ENCODE measurements at regions not wholly inside any gene's neighbourhood (a gene's known extent, or its start where the extent isn't known, plus 50 kb on each side); places are given as distances from the start of the nearest gene placed in this dataset.

DNA sequence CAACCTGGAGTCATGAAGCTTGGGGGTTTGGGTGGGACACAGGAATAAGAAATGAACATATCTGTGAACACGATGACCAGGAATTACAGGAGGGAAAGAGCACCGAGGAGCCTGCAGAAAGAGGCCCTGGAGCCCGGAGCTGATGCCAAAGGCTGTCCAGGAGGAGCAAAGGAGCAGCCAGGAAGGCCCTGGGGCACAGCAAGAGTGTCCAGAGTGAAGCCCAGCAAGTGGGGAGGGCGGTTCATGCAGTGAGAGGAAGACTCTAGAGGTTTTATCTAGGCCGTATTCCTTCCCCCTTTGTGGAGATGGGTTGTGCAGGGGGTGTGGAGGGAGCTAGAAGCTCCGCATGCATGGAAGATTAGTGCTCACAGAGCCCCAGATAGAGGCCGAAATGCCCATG lies 318.4 kb downstream of the GADD45G start:
- TF ChIP-seq, protein P1, sequence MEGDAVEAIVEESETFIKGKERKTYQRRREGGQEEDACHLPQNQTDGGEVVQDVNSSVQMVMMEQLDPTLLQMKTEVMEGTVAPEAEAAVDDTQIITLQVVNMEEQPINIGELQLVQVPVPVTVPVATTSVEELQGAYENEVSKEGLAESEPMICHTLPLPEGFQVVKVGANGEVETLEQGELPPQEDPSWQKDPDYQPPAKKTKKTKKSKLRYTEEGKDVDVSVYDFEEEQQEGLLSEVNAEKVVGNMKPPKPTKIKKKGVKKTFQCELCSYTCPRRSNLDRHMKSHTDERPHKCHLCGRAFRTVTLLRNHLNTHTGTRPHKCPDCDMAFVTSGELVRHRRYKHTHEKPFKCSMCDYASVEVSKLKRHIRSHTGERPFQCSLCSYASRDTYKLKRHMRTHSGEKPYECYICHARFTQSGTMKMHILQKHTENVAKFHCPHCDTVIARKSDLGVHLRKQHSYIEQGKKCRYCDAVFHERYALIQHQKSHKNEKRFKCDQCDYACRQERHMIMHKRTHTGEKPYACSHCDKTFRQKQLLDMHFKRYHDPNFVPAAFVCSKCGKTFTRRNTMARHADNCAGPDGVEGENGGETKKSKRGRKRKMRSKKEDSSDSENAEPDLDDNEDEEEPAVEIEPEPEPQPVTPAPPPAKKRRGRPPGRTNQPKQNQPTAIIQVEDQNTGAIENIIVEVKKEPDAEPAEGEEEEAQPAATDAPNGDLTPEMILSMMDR (IDR thresholded peaks at IDR 0.05; ENCODE audit: control extremely low read depth in 1 of 3, insufficient read depth in 1 of 3, low read depth in 1 of 3, low read length in 3 of 3), result no peak
- TF ChIP-seq RAD21 (IDR thresholded peaks at IDR 0.05 in 1 of 2, conservative IDR thresholded peaks at IDR 0.05 in 1 of 2; ENCODE audit: low read depth in 2 of 2, low read length in 2 of 2), result no peak
- TF ChIP-seq POLR2AphosphoS5 (IDR thresholded peaks at IDR 0.05; ENCODE audit: low read depth, low read length), result no peak
- no peak for TF ChIP-seq TAF1 (IDR thresholded peaks at IDR 0.05; ENCODE audit: low read depth, low read length)
- TF ChIP-seq SRF (IDR thresholded peaks at IDR 0.05; ENCODE audit: low read depth, low read length), result no peak
- TF ChIP-seq CEBPB (IDR thresholded peaks at IDR 0.05; ENCODE audit: low read depth, low read length), result no peak
- TF ChIP-seq EZH2 (IDR thresholded peaks at IDR 0.05; ENCODE audit: low read depth, low read length, severe bottlenecking), result no peak
- TF ChIP-seq, protein P2, sequence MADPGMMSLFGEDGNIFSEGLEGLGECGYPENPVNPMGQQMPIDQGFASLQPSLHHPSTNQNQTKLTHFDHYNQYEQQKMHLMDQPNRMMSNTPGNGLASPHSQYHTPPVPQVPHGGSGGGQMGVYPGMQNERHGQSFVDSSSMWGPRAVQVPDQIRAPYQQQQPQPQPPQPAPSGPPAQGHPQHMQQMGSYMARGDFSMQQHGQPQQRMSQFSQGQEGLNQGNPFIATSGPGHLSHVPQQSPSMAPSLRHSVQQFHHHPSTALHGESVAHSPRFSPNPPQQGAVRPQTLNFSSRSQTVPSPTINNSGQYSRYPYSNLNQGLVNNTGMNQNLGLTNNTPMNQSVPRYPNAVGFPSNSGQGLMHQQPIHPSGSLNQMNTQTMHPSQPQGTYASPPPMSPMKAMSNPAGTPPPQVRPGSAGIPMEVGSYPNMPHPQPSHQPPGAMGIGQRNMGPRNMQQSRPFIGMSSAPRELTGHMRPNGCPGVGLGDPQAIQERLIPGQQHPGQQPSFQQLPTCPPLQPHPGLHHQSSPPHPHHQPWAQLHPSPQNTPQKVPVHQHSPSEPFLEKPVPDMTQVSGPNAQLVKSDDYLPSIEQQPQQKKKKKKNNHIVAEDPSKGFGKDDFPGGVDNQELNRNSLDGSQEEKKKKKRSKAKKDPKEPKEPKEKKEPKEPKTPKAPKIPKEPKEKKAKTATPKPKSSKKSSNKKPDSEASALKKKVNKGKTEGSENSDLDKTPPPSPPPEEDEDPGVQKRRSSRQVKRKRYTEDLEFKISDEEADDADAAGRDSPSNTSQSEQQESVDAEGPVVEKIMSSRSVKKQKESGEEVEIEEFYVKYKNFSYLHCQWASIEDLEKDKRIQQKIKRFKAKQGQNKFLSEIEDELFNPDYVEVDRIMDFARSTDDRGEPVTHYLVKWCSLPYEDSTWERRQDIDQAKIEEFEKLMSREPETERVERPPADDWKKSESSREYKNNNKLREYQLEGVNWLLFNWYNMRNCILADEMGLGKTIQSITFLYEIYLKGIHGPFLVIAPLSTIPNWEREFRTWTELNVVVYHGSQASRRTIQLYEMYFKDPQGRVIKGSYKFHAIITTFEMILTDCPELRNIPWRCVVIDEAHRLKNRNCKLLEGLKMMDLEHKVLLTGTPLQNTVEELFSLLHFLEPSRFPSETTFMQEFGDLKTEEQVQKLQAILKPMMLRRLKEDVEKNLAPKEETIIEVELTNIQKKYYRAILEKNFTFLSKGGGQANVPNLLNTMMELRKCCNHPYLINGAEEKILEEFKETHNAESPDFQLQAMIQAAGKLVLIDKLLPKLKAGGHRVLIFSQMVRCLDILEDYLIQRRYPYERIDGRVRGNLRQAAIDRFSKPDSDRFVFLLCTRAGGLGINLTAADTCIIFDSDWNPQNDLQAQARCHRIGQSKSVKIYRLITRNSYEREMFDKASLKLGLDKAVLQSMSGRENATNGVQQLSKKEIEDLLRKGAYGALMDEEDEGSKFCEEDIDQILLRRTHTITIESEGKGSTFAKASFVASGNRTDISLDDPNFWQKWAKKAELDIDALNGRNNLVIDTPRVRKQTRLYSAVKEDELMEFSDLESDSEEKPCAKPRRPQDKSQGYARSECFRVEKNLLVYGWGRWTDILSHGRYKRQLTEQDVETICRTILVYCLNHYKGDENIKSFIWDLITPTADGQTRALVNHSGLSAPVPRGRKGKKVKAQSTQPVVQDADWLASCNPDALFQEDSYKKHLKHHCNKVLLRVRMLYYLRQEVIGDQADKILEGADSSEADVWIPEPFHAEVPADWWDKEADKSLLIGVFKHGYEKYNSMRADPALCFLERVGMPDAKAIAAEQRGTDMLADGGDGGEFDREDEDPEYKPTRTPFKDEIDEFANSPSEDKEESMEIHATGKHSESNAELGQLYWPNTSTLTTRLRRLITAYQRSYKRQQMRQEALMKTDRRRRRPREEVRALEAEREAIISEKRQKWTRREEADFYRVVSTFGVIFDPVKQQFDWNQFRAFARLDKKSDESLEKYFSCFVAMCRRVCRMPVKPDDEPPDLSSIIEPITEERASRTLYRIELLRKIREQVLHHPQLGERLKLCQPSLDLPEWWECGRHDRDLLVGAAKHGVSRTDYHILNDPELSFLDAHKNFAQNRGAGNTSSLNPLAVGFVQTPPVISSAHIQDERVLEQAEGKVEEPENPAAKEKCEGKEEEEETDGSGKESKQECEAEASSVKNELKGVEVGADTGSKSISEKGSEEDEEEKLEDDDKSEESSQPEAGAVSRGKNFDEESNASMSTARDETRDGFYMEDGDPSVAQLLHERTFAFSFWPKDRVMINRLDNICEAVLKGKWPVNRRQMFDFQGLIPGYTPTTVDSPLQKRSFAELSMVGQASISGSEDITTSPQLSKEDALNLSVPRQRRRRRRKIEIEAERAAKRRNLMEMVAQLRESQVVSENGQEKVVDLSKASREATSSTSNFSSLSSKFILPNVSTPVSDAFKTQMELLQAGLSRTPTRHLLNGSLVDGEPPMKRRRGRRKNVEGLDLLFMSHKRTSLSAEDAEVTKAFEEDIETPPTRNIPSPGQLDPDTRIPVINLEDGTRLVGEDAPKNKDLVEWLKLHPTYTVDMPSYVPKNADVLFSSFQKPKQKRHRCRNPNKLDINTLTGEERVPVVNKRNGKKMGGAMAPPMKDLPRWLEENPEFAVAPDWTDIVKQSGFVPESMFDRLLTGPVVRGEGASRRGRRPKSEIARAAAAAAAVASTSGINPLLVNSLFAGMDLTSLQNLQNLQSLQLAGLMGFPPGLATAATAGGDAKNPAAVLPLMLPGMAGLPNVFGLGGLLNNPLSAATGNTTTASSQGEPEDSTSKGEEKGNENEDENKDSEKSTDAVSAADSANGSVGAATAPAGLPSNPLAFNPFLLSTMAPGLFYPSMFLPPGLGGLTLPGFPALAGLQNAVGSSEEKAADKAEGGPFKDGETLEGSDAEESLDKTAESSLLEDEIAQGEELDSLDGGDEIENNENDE (IDR thresholded peaks at IDR 0.05; ENCODE audit: insufficient replicate concordance, low read length), result no peak
- TF ChIP-seq KDM1A (IDR thresholded peaks at IDR 0.05; ENCODE audit: borderline replicate concordance, low read length), result no peak
- no peak for TF ChIP-seq NRF1 (IDR thresholded peaks at IDR 0.05; ENCODE audit: low read depth, low read length)
- TF ChIP-seq POLR2A (IDR thresholded peaks at IDR 0.05; ENCODE audit: control extremely low read depth in 1 of 2, low read depth in 2 of 2, low read length in 2 of 2), result no peak

Data from H1 (cell line).